ENCODE measurements at regions not wholly inside any gene's neighbourhood (a gene's known extent, or its start where the extent isn't known, plus 50 kb on each side); places are given as distances from the start of the nearest gene placed in this dataset.

DNA sequence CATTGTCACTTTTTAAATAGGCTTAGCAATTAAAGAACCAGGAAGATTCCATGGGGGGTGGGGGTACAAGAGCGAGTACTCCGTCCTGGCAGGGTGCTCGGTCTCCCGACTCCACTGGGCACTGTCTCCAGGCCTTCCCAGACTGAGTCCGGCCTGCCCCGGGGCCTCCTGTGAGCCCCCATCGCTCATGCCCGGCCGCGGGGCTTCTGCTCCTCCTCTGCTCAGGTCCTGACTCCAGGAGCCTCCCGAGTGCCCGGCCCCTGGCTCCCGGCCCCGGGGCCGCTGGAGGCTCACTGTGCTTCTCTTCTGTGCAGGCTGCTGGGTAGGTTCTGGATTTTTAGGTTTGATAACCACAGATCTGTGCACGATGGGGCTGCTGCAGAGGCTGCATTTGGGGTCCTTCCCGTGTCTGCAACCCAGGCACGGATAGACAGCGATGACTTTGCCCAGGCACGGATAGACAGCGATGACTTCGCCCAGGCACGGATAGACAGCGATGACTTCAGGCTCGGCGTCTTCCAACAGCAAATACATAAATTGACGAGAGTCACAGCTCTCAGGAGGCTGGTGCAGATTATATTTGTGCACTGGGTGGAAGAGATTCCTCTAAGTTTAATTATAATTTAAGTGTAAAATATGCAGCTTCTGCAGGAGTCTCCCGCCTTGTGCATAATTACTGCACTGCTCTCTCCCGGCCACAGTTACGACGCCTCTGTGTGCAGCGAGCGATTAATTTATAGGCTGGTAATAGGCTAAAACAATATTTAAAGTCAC is 74.8 kb upstream of the RXRA start:
- FAIRE-seq (no peak), DNase-seq (ENCODE audit: low read depth, low spot score) (no peak)
- no peaks in the 10 kb centered on the region for H4K20me1 ChIP-seq (ENCODE audit: control insufficient read depth, extremely low read depth, insufficient read depth, low read length)
- H3K9me1 ChIP-seq (ENCODE audit: control insufficient read depth, extremely low read depth, insufficient read depth, low read length): no peaks in the 10 kb centered on the region
- H3K4me1 ChIP-seq (ENCODE audit: control insufficient read depth, extremely low read depth, insufficient read depth, low read length): no peaks in the 10 kb centered on the region
- H3K9me3 ChIP-seq (ENCODE audit: control insufficient read depth, low read depth, low read length): peaks cover 2% of the 10 kb centered on the region
- H3K36me3 ChIP-seq (ENCODE audit: control insufficient read depth in 2 of 2, extremely low read depth in 1 of 2, insufficient read depth in 2 of 2, low read length in 2 of 2): no peaks in the 10 kb centered on the region
- no peak overlapping the region for H2AFZ ChIP-seq (ENCODE audit: control insufficient read depth, low read length)
- TF ChIP-seq CTCF (optimal IDR thresholded peaks at IDR 0.05 in 1 of 3, IDR thresholded peaks at IDR 0.05 in 1 of 3, conservative IDR thresholded peaks at IDR 0.05 in 1 of 3; ENCODE audit: extremely low read depth in 1 of 3, insufficient read depth in 2 of 3, low read length in 3 of 3) (no peak), EZH2 (IDR thresholded peaks at IDR 0.05; ENCODE audit: low read length) (no peak)
- no peak overlapping the region for H3K4me3 ChIP-seq (ENCODE audit: control insufficient read depth in 2 of 3, extremely low read depth in 1 of 3, insufficient read depth in 2 of 3, low read depth in 1 of 3, low read length in 3 of 3)
- H3K4me2 ChIP-seq (ENCODE audit: control insufficient read depth, extremely low read depth, insufficient read depth, low read depth, low read length): no peak overlapping the region
- H3K27ac ChIP-seq (ENCODE audit: control insufficient read depth, insufficient read depth, low read length): no peak overlapping the region
- dilution Hi-C loops (cut with MboI; ENCODE audit: extremely low pct_ligation_motif_present, low sequenced_read_pairs): no loop called here
- no peaks in the 10 kb centered on the region for H3K79me2 ChIP-seq (ENCODE audit: control insufficient read depth, insufficient read depth, low read length)
- H3K9ac ChIP-seq (ENCODE audit: control insufficient read depth, extremely low read depth, insufficient read depth, low read length): no peak overlapping the region
- peaks cover 3% of the 10 kb centered on the region for H3K27me3 ChIP-seq (ENCODE audit: control insufficient read depth, extremely low read depth, insufficient read depth, low read length)

DNA sequence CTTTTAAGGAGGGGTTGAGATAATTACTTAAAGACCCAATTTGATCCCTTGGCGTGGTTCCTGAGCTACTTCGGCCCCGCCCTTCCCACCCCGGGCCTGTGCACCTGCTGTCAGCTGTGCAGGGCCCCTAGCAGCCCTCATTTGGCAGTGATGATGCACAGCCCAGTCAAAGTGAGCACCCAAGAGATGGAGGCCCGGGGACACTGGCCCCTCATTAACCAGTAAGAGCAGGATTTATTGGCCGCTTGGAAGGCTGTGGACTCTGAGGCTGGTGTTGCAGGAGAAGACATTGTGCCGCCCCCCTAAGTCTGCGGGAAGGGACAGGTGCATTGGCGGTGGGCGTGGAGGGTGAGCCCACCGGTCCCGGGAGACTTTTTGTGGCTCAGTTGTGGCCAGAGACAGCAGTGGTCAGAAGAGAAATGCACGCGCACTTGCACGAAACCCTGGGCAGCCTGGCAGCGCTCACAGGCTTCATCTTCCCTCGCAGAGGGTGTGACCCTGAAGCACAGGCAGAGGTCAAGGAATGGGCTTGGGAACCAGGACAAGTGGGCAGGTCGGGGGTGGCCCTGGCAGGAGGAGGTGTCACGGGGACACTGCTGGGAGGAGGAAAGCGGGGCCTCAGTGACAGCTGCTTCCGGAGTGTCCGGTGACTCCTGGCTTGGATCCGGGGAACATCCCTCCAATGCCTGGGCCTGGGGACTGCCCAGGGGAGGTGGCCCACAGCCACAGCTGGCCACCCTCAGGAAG is 74.0 kb upstream of the RXRA start:
- no peaks in the 10 kb centered on the region for H3K9me1 ChIP-seq (ENCODE audit: control insufficient read depth, extremely low read depth, insufficient read depth, low read length)

More for the DNA sequence above, 74.0 kb upstream of the RXRA start:
- no peak overlapping the region for H3K4me3 ChIP-seq (ENCODE audit: control insufficient read depth in 2 of 3, extremely low read depth in 1 of 3, insufficient read depth in 2 of 3, low read depth in 1 of 3, low read length in 3 of 3)
- H3K36me3 ChIP-seq (ENCODE audit: control insufficient read depth in 2 of 2, extremely low read depth in 1 of 2, insufficient read depth in 2 of 2, low read length in 2 of 2): no peaks in the 10 kb centered on the region
- no peaks in the 10 kb centered on the region for H3K4me1 ChIP-seq (ENCODE audit: control insufficient read depth, extremely low read depth, insufficient read depth, low read length)
- dilution Hi-C loops (cut with MboI; ENCODE audit: extremely low pct_ligation_motif_present, low sequenced_read_pairs): no loop called here
- peaks cover 3% of the 10 kb centered on the region for H3K27me3 ChIP-seq (ENCODE audit: control insufficient read depth, extremely low read depth, insufficient read depth, low read length)
- H3K79me2 ChIP-seq (ENCODE audit: control insufficient read depth, insufficient read depth, low read length): no peaks in the 10 kb centered on the region
- no peak for FAIRE-seq
- no peak overlapping the region for H3K4me2 ChIP-seq (ENCODE audit: control insufficient read depth, extremely low read depth, insufficient read depth, low read depth, low read length)
- no peak overlapping the region for H2AFZ ChIP-seq (ENCODE audit: control insufficient read depth, low read length)
- TF ChIP-seq EZH2 (IDR thresholded peaks at IDR 0.05; ENCODE audit: low read length) (no peak), CTCF (optimal IDR thresholded peaks at IDR 0.05 in 1 of 3, IDR thresholded peaks at IDR 0.05 in 1 of 3, conservative IDR thresholded peaks at IDR 0.05 in 1 of 3; ENCODE audit: extremely low read depth in 1 of 3, insufficient read depth in 2 of 3, low read length in 3 of 3) (no peak)
- no peak for DNase-seq (ENCODE audit: low read depth, low spot score)
- H4K20me1 ChIP-seq (ENCODE audit: control insufficient read depth, extremely low read depth, insufficient read depth, low read length): no peaks in the 10 kb centered on the region
- H3K9me3 ChIP-seq (ENCODE audit: control insufficient read depth, low read depth, low read length): peaks cover 2% of the 10 kb centered on the region
- no peak overlapping the region for H3K27ac ChIP-seq (ENCODE audit: control insufficient read depth, insufficient read depth, low read length)
- no peak overlapping the region for H3K9ac ChIP-seq (ENCODE audit: control insufficient read depth, extremely low read depth, insufficient read depth, low read length)

Measured in keratinocyte (primary cell).